ENCODE measurements at regions not wholly inside any gene's neighbourhood (a gene's known extent, or its start where the extent isn't known, plus 50 kb on each side); places are given as distances from the start of the nearest gene placed in this dataset.
"Not testable (repeated sequence)": the region's sequence is repeated elsewhere in the genome, so short reads cannot be mapped to it uniquely, and the experiment has no call there.

DNA sequence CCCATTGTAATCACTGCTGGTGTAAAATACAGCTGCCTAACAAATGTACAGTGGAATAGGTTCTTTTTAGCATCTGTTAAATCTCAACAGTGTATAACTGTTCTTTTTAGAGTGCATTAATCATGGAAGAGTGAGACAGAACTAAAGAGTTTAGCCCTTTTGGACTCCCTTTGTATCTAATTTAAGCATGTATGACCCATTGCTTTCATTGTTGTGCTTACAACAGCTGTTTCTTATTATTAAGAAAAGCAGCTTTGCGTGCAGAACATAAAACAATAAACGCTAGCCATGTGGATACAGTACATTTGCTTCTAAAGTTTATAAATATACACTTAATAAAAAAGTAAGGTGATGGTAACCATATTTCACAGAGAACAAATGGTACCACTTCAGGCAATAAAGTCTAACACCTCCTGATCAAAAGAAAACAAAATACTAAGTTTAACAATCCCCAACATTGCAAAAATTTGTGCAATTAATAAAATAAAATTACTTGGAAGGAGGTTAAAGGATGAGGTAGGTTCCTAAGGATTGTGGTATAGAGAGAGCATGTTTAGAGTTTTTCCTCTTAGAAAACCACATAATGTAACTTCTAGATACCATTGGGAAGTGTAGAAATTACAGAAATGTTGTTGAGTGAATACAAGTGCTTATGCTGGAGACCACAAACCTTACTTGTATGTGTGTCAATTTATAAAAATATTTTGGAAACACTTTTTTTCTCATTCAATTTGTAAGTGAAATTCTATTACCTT is 448.7 kb downstream of the SLC6A15 start:
- no peak for TF ChIP-seq EZH2 (IDR thresholded peaks at IDR 0.05; ENCODE audit: borderline replicate concordance, low read length)
- TF ChIP-seq, protein P1, sequence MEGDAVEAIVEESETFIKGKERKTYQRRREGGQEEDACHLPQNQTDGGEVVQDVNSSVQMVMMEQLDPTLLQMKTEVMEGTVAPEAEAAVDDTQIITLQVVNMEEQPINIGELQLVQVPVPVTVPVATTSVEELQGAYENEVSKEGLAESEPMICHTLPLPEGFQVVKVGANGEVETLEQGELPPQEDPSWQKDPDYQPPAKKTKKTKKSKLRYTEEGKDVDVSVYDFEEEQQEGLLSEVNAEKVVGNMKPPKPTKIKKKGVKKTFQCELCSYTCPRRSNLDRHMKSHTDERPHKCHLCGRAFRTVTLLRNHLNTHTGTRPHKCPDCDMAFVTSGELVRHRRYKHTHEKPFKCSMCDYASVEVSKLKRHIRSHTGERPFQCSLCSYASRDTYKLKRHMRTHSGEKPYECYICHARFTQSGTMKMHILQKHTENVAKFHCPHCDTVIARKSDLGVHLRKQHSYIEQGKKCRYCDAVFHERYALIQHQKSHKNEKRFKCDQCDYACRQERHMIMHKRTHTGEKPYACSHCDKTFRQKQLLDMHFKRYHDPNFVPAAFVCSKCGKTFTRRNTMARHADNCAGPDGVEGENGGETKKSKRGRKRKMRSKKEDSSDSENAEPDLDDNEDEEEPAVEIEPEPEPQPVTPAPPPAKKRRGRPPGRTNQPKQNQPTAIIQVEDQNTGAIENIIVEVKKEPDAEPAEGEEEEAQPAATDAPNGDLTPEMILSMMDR (IDR thresholded peaks at IDR 0.05; ENCODE audit: low read length), result no peak

DNA sequence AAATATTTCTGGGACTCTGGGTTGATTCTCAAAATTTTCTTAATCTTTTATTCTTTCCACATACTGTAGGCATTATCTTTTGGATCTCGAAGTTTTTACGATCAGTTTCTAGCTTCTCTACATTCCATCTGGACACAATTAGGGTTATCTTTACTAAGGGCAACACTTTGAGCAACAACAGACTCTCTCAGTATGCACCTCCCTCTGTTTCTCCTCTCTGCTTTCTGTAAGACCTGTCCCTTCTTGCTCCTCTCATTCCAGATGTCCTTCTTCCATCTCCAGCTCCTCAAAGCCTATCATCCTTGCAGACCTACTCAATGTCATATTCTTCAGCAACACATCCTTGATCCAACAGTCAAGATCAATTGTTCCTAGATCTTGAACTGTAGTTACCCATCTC is 457.0 kb downstream of the SLC6A15 start:
- no peak overlapping the region for H3K27ac ChIP-seq (ENCODE audit: low read depth, low read length, poor library complexity, severe bottlenecking)
- no peaks in the 10 kb centered on the region for H3K9me2 ChIP-seq (ENCODE audit: low read depth, low read length)
- no peak overlapping the region for H3K4me2 ChIP-seq (ENCODE audit: low read length)
- H3K4me3 ChIP-seq (ENCODE audit: low read depth, low read length, poor library complexity, severe bottlenecking), result no peak overlapping the region
- no peak overlapping the region for H2AFZ ChIP-seq (ENCODE audit: low read length)
- H3K79me2 ChIP-seq (ENCODE audit: insufficient read depth, low read length), result no peaks in the 10 kb centered on the region
- H3K9me3 ChIP-seq (ENCODE audit: low read length), result no peaks in the 10 kb centered on the region
- no peak overlapping the region for H3K9ac ChIP-seq (ENCODE audit: low read length)
- no peaks in the 10 kb centered on the region for H3F3A ChIP-seq (ENCODE audit: insufficient read depth, low read length)
- no peaks in the 10 kb centered on the region for H3K36me3 ChIP-seq (ENCODE audit: insufficient read depth, low read length)
- no peaks in the 10 kb centered on the region for H3K27me3 ChIP-seq (ENCODE audit: insufficient read depth, low read length)
- TF ChIP-seq, protein P1 (IDR thresholded peaks at IDR 0.05; ENCODE audit: low read length), result no peak
- H3K4me1 ChIP-seq (ENCODE audit: insufficient read depth, low read length, severe bottlenecking), result no peaks in the 10 kb centered on the region
- no peaks in the 10 kb centered on the region for H4K20me1 ChIP-seq (ENCODE audit: insufficient read depth, low read length)

More for the DNA sequence above, 448.7 kb downstream of the SLC6A15 start:
- Histone ChIP-seq H3K9me2 (ENCODE audit: low read depth, low read length) (no peaks in the 10 kb centered on the region), H3K4me3 (ENCODE audit: low read depth, low read length, poor library complexity, severe bottlenecking) (no peak overlapping the region), H3K36me3 (ENCODE audit: insufficient read depth, low read length) (no peaks in the 10 kb centered on the region), H3K9me3 (ENCODE audit: low read length) (no peaks in the 10 kb centered on the region), H3F3A (ENCODE audit: insufficient read depth, low read length) (no peaks in the 10 kb centered on the region), H3K4me1 (ENCODE audit: insufficient read depth, low read length, severe bottlenecking) (no peaks in the 10 kb centered on the region), H3K79me2 (ENCODE audit: insufficient read depth, low read length) (no peaks in the 10 kb centered on the region), H3K4me2 (ENCODE audit: low read length) (no peak overlapping the region), H3K27me3 (ENCODE audit: insufficient read depth, low read length) (no peaks in the 10 kb centered on the region), H2AFZ (ENCODE audit: low read length) (no peak overlapping the region), H3K9ac (ENCODE audit: low read length) (no peak overlapping the region), H3K27ac (ENCODE audit: low read depth, low read length, poor library complexity, severe bottlenecking) (no peak overlapping the region), H4K20me1 (ENCODE audit: insufficient read depth, low read length) (no peaks in the 10 kb centered on the region)

DNA sequence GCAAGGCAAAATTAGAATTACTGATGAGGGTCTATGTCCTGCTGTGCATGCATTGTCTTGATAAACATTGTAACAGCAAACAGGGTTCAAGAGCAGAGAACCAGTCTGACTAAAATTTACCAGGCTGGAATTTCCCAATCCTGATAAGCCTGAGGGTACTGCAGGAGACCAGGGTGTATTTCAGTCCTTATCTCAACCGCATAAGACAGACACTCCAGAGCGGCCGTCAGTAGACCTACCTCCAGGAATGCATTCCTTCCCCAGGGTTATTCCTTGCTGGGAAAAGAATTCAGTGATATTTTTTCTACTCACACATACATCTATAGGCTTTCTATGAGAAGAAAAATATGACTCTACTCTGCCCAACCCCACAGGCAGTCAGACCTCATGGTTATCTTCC is 466.1 kb downstream of the SLC6A15 start:
- not testable (repeated sequence) for H3K4me2 ChIP-seq (ENCODE audit: low read length); H3F3A ChIP-seq (ENCODE audit: insufficient read depth, low read length); H3K9me3 ChIP-seq (ENCODE audit: low read length); H2AFZ ChIP-seq (ENCODE audit: low read length); H3K27ac ChIP-seq (ENCODE audit: low read depth, low read length, poor library complexity, severe bottlenecking); H3K27me3 ChIP-seq (ENCODE audit: insufficient read depth, low read length); H3K4me1 ChIP-seq (ENCODE audit: insufficient read depth, low read length, severe bottlenecking); H3K79me2 ChIP-seq (ENCODE audit: insufficient read depth, low read length); H3K36me3 ChIP-seq (ENCODE audit: insufficient read depth, low read length); H3K9me2 ChIP-seq (ENCODE audit: low read depth, low read length); H3K9ac ChIP-seq (ENCODE audit: low read length); H3K4me3 ChIP-seq (ENCODE audit: low read depth, low read length, poor library complexity, severe bottlenecking); H4K20me1 ChIP-seq (ENCODE audit: insufficient read depth, low read length)

DNA sequence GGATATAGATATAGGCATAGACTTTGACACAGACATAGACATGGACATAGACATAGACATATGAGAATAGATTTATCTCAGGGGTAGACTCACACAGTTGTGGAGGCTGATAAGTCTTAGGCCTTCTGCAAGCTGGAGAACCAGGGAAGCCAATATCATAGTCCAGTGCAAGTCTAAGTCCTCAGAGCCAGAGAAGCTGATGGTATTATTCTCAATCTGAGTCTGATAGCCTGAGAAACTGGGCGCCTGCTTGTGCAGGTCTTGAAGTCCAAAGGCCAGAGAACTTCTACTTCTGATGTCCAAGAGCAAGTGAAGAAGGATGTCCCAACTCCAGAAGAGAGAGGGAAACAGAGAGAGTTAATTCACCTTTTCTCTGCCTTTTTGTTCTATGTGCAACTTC is 476.5 kb downstream of the SLC6A15 start:
- H4K20me1 ChIP-seq (ENCODE audit: insufficient read depth, low read length), result no peaks in the 10 kb centered on the region
- H3F3A ChIP-seq (ENCODE audit: insufficient read depth, low read length), result no peaks in the 10 kb centered on the region
- no peaks in the 10 kb centered on the region for H3K79me2 ChIP-seq (ENCODE audit: insufficient read depth, low read length)
- H3K4me1 ChIP-seq (ENCODE audit: insufficient read depth, low read length, severe bottlenecking), result no peaks in the 10 kb centered on the region
- H3K9me3 ChIP-seq (ENCODE audit: low read length), result no peaks in the 10 kb centered on the region
- no peaks in the 10 kb centered on the region for H3K9me2 ChIP-seq (ENCODE audit: low read depth, low read length)
- no peaks in the 10 kb centered on the region for H3K36me3 ChIP-seq (ENCODE audit: insufficient read depth, low read length)
- no peak overlapping the region for H3K4me2 ChIP-seq (ENCODE audit: low read length)
- H2AFZ ChIP-seq (ENCODE audit: low read length), result no peak overlapping the region
- no peak overlapping the region for H3K27ac ChIP-seq (ENCODE audit: low read depth, low read length, poor library complexity, severe bottlenecking)
- H3K27me3 ChIP-seq (ENCODE audit: insufficient read depth, low read length), result no peaks in the 10 kb centered on the region
- no peak overlapping the region for H3K4me3 ChIP-seq (ENCODE audit: low read depth, low read length, poor library complexity, severe bottlenecking)
- H3K9ac ChIP-seq (ENCODE audit: low read length), result no peak overlapping the region
- TF ChIP-seq EZH2 (IDR thresholded peaks at IDR 0.05; ENCODE audit: borderline replicate concordance, low read length), result no peak
- TF ChIP-seq, protein P1 (IDR thresholded peaks at IDR 0.05; ENCODE audit: low read length), result no peak
